ENCODE measurements at regions not wholly inside any gene's neighbourhood (a gene's known extent, or its start where the extent isn't known, plus 50 kb on each side); places are given as distances from the start of the nearest gene placed in this dataset.

- Histone ChIP-seq H3K36me3 (ENCODE audit: control insufficient read depth, insufficient read depth, low read length) (no peaks in the 10 kb centered on the region), H3K27me3 (ENCODE audit: control insufficient read depth, insufficient read depth, low read length) (no peaks in the 10 kb centered on the region), H3K4me3 (ENCODE audit: low read depth, low read length) (no peak overlapping the region)
- no peak for DNase-seq (ENCODE audit: low read depth)
- TF ChIP-seq CTCF (IDR thresholded peaks at IDR 0.05; ENCODE audit: insufficient read depth, low read length, poor library complexity, severe bottlenecking): peak; percentile 55
These were observed 259.2 kb downstream of the RFC3 start for GRCh38 chr13:34076943-34077703.

GRCh38 chr13:34078334-34078999 is 260.5 kb downstream of the RFC3 start:
- DNase-seq (ENCODE audit: low read depth): no peak

GRCh38 chr13:34085204-34085603 is 267.3 kb downstream of the RFC3 start:
- Histone ChIP-seq H3K27me3 (ENCODE audit: control insufficient read depth, insufficient read depth, low read length) (no peaks in the 10 kb centered on the region), H3K36me3 (ENCODE audit: control insufficient read depth, insufficient read depth, low read length) (no peaks in the 10 kb centered on the region), H3K4me3 (ENCODE audit: low read depth, low read length) (no peak overlapping the region)
- no peak for DNase-seq (ENCODE audit: low read depth)
- no peak for TF ChIP-seq CTCF (IDR thresholded peaks at IDR 0.05; ENCODE audit: insufficient read depth, low read length, poor library complexity, severe bottlenecking)

More at GRCh38 chr13:34078334-34078999, 260.5 kb downstream of the RFC3 start:
- no peak overlapping the region for H3K4me3 ChIP-seq (ENCODE audit: low read depth, low read length)
- no peaks in the 10 kb centered on the region for H3K27me3 ChIP-seq (ENCODE audit: control insufficient read depth, insufficient read depth, low read length)
- TF ChIP-seq CTCF (IDR thresholded peaks at IDR 0.05; ENCODE audit: insufficient read depth, low read length, poor library complexity, severe bottlenecking): no peak
- no peaks in the 10 kb centered on the region for H3K36me3 ChIP-seq (ENCODE audit: control insufficient read depth, insufficient read depth, low read length)

GRCh38 chr13:34086281-34086680 is 268.3 kb downstream of the RFC3 start:
- Histone ChIP-seq H3K4me3 (ENCODE audit: low read depth, low read length) (no peak overlapping the region), H3K36me3 (ENCODE audit: control insufficient read depth, insufficient read depth, low read length) (no peaks in the 10 kb centered on the region), H3K27me3 (ENCODE audit: control insufficient read depth, insufficient read depth, low read length) (no peaks in the 10 kb centered on the region)
- TF ChIP-seq CTCF (IDR thresholded peaks at IDR 0.05; ENCODE audit: insufficient read depth, low read length, poor library complexity, severe bottlenecking): no peak
- DNase-seq (ENCODE audit: low read depth): no peak

- no peak for TF ChIP-seq CTCF (IDR thresholded peaks at IDR 0.05; ENCODE audit: insufficient read depth, low read length, poor library complexity, severe bottlenecking)
- DNase-seq (ENCODE audit: low read depth): no peak
- no peak overlapping the region for H3K4me3 ChIP-seq (ENCODE audit: low read depth, low read length)
- no peaks in the 10 kb centered on the region for H3K27me3 ChIP-seq (ENCODE audit: control insufficient read depth, insufficient read depth, low read length)
- H3K36me3 ChIP-seq (ENCODE audit: control insufficient read depth, insufficient read depth, low read length): no peaks in the 10 kb centered on the region
These were observed 269.8 kb downstream of the RFC3 start for GRCh38 chr13:34087791-34088190.

All from kidney epithelial cell (primary cell).